ENCODE measurements at regions not wholly inside any gene's neighbourhood (a gene's known extent, or its start where the extent isn't known, plus 50 kb on each side); places are given as distances from the start of the nearest gene placed in this dataset.
"Not testable (repeated sequence)": the region's sequence is repeated elsewhere in the genome, so short reads cannot be mapped to it uniquely, and the experiment has no call there.

- DNase-seq: no peak
These were observed 163.7 kb upstream of the NAMPT start for GRCh38 chr7:106448346-106448991.

GRCh38 chr7:106447318-106447847 lies 162.6 kb upstream of the NAMPT start:
- no peak for DNase-seq

GRCh38 chr7:106445366-106445765 lies 160.6 kb upstream of the NAMPT start:
- not testable (repeated sequence) for DNase-seq

- no peak for DNase-seq
These were observed 159.4 kb upstream of the NAMPT start for GRCh38 chr7:106444068-106444655.

- no peak for DNase-seq
These were observed 158.4 kb upstream of the NAMPT start for GRCh38 chr7:106443156-106443555.

- DNase-seq: no peak
These were observed 157.7 kb upstream of the NAMPT start for GRCh38 chr7:106442476-106442875.

- DNase-seq: not testable (repeated sequence)
These were observed 156.6 kb upstream of the NAMPT start for GRCh38 chr7:106441343-106441742.

GRCh38 chr7:106436933-106437332 lies 152.2 kb upstream of the NAMPT start:
- DNase-seq: not testable (repeated sequence)

- no peak for DNase-seq
These were observed 148.6 kb upstream of the NAMPT start for GRCh38 chr7:106433377-106433776.

GRCh38 chr7:106430535-106431455 lies 146.0 kb upstream of the NAMPT start:
- no peak for DNase-seq

- no peak for DNase-seq
These were observed 145.3 kb upstream of the NAMPT start for GRCh38 chr7:106430103-106430502.

- DNase-seq: no peak
These were observed 142.0 kb upstream of the NAMPT start for GRCh38 chr7:106426803-106427202.

GRCh38 chr7:106425017-106425719 lies 140.4 kb upstream of the NAMPT start:
- no peak for DNase-seq

GRCh38 chr7:106424476-106425016 lies 139.8 kb upstream of the NAMPT start:
- DNase-seq: no peak

GRCh38 chr7:106423821-106424475 lies 139.2 kb upstream of the NAMPT start:
- no peak for DNase-seq

GRCh38 chr7:106423111-106423510 lies 138.3 kb upstream of the NAMPT start:
- DNase-seq: no peak

GRCh38 chr7:106421181-106421762 lies 136.5 kb upstream of the NAMPT start:
- DNase-seq: no peak

- no peak for DNase-seq
These were observed 136.0 kb upstream of the NAMPT start for GRCh38 chr7:106420736-106421135.

- no peak for DNase-seq
These were observed 135.4 kb upstream of the NAMPT start for GRCh38 chr7:106420210-106420609.

GRCh38 chr7:106419455-106420182 lies 134.8 kb upstream of the NAMPT start:
- DNase-seq: no peak

- DNase-seq: no peak
These were observed 133.7 kb upstream of the NAMPT start for GRCh38 chr7:106418526-106418925.
